HG02623 (cell line): ENCODE measurements at regions not wholly inside any gene's neighbourhood (a gene's known extent, or its start where the extent isn't known, plus 50 kb on each side); places are given as distances from the start of the nearest gene placed in this dataset.

Source experiments
- ATAC-seq: cut with Tn5 transposase; IDR thresholded peaks from one replicate; pipeline ENCODE4 v1.9.1; 2021; ENCODE audit warnings: moderate library complexity; ENCODE audit not compliant: unreplicated experiment

DNA sequence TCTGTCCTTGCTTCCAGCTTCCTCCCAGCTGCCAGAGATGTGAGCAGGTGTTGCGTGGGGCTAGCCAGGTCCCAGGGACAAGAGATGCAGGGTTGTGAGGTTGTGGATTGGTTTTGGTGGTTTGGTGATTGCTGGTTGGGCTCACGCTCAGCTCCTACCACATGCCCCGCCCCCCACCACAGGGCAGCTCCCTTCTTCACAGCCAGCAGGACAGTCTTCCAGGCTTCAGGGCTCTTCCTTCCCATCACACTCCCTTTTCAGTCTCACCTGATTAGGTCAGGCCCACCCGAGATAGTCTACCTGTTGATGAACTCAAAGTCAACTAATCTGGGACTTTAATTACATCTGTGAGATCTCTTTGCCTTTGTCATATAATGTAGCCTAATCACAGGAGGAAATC lies 52.0 kb upstream of the GLI2 start:
- no peak for ATAC-seq

DNA sequence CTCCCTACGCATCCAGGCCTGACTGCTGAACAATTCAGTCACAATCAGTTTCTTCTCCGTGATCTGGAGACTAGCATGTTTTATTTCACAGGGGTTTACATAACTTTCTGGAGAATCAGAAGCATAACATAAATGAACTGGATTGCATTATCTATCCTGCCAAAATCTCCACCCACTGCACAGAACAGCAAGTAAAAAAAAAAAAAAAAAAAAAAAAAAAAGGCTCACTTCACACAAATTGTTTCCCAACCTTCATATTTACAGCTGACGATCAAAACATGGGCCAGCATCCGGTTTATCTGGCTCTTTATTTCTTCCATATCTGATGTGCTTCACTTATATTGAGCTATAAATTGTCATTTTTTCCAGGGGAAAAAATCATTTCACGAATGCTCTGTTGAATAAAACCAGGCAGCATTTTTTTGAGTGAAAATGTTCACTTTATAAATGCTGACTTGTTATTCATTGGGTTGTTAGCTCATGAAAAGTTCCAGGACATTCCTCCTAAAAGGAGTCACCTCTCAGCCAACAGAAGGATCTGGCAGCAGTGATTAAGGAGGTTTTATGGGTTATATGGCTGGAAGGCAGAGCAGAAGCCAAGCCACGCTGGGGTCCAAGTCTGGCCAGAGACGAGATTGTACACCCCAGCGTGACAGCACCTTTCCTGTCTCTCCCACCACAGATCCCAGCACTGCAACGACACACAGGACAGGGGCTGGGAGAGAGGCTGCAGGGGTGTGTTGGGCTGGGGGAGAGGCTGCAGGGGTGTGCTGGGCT lies 51.2 kb upstream of the GLI2 start:
- no peak for ATAC-seq

DNA sequence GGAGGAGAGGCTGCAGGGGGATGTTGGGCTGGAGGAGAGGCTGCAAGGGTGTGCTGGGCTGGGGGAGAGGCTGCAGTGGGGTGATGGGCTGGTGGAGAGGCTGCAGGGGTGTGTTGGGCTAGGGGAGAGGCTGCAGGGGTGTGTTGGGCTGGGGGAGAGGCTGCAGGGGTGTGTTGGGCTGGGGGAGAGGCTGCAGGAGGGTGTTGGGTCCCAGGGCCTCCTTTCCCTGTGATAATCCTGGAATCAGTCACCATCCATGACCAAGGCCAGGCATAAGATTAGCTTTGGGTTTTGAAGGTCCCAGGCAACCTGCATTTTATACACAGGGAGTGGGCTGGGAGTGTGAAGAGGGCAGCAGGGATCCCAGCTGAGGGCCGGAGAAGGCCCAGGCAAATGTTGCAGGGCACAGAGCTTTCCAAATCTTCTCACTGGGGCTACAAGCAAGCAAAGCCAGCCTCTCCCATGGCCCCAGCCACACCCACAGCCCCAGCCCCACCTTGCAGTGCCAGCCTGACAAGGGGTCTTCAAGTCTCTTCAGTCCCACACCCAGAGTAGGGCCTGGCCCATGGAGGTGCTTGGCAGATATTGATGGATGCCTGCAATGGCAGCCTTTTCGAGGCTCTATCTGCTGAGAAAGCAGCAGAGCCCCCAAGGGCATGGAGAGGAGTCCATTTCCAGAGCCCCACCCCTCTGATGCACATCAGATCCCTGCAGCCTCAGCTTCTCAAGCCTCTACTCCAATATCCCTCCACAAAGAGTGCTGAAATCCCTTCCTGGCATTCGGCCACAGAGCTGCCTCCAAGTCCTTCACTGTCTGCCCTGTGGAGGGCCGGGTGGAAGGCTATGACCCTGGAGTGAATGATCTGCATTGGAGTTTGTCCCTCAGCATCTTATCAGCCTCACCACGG lies 50.3 kb upstream of the GLI2 start:
- ATAC-seq = no peak
